SU-DHL-6 (cell line): ENCODE measurements at regions not wholly inside any gene's neighbourhood (a gene's known extent, or its start where the extent isn't known, plus 50 kb on each side); places are given as distances from the start of the nearest gene placed in this dataset.

Experiments
- H2AFZ ChIP-seq: fragments of 200-600 bp; sonication (generic); 2 replicates; pipeline ENCODE4 v1.6.1; 2014; ENCODE audit warnings: low read depth, mild to moderate bottlenecking, moderate library complexity, mixed read lengths, antibody characterized with exemption, low read length; ENCODE audit not compliant: severe bottlenecking
- H3F3A ChIP-seq: fragments of 200-600 bp; shearing (Covaris generic); 2 replicates; pipeline ENCODE4 v1.6.0; 2016; ENCODE audit warnings: antibody characterized with exemption, mild to moderate bottlenecking; ENCODE audit not compliant: insufficient read depth
- H3K27ac ChIP-seq: fragments of 200-600 bp; sonication (generic); 2 replicates; pipeline ENCODE4 v1.5.1; 2016; ENCODE audit warnings: low read depth, mild to moderate bottlenecking, low read length, moderate library complexity, mixed read lengths
- H3K27me3 ChIP-seq: fragments of 200-600 bp; sonication (generic), shearing (Covaris generic); 2 replicates; pipeline ENCODE4 v1.6.0; 2014; ENCODE audit warnings: mild to moderate bottlenecking, low read length
- H3K36me3 ChIP-seq: fragments of 200-600 bp; sonication (generic); 2 replicates; pipeline ENCODE4 v1.6.1; 2014; ENCODE audit warnings: mild to moderate bottlenecking, low read length, mixed read lengths
- H3K4me2 ChIP-seq: fragments of 300-600, 200-600 bp; shearing (Covaris generic), sonication (generic); 2 replicates; pipeline ENCODE4 v1.6.0; 2014; ENCODE audit warnings: low read length, low read depth, mild to moderate bottlenecking; ENCODE audit not compliant: poor library complexity, severe bottlenecking
- H3K4me3 ChIP-seq: fragments of 200-600 bp; sonication (generic); 2 replicates; pipeline ENCODE4 v1.5.1; 2014; ENCODE audit warnings: antibody characterized with exemption, low read length, mild to moderate bottlenecking, mixed read lengths; ENCODE audit not compliant: insufficient read depth, poor library complexity, severe bottlenecking
- H3K79me2 ChIP-seq: fragments of 200-600 bp; sonication (generic); 2 replicates; pipeline ENCODE4 v1.6.1; 2014; ENCODE audit warnings: mild to moderate bottlenecking, low read length, moderate library complexity; ENCODE audit not compliant: insufficient read depth
- H3K9ac ChIP-seq: fragments of 200-600 bp; sonication (generic); 2 replicates; pipeline ENCODE4 v1.7.0; 2014; ENCODE audit warnings: mild to moderate bottlenecking, low read length
- H3K9me2 ChIP-seq: fragments of 200-600 bp; sonication (generic); replicated peaks from 2 replicates; pipeline ENCODE4 v1.6.1; 2014; ENCODE audit warnings: low read length; ENCODE audit not compliant: insufficient read depth
- H3K9me3 ChIP-seq: fragments of 200-600 bp; sonication (generic); 2 replicates; pipeline ENCODE4 v1.6.1; 2014; ENCODE audit warnings: low read length, mixed read lengths; ENCODE audit not compliant: insufficient read depth
- H4K20me1 ChIP-seq: fragments of 200-600 bp; sonication (generic); 2 replicates; pipeline ENCODE4 v1.6.1; 2014; ENCODE audit warnings: low read depth, mild to moderate bottlenecking, antibody characterized with exemption, low read length, moderate library complexity, mixed read lengths
- EZH2phosphoT487 ChIP-seq: fragments of 200-600 bp; sonication (generic), shearing (Covaris generic); conservative IDR thresholded peaks from 2 replicates; pipeline ENCODE4 v1.6.1; 2018; ENCODE audit warnings: mild to moderate bottlenecking, antibody characterized with exemption, low read length, moderate library complexity, mixed read lengths
- TF ChIP-seq, protein P1 (sequence below): fragments of 200-600 bp; sonication (generic); IDR thresholded peaks from one replicate; pipeline ENCODE4 v1.5.1; 2017; ENCODE audit warnings: antibody characterized with exemption, mild to moderate bottlenecking, low read length, moderate library complexity; ENCODE audit not compliant: insufficient read depth, poor library complexity, severe bottlenecking

DNA sequence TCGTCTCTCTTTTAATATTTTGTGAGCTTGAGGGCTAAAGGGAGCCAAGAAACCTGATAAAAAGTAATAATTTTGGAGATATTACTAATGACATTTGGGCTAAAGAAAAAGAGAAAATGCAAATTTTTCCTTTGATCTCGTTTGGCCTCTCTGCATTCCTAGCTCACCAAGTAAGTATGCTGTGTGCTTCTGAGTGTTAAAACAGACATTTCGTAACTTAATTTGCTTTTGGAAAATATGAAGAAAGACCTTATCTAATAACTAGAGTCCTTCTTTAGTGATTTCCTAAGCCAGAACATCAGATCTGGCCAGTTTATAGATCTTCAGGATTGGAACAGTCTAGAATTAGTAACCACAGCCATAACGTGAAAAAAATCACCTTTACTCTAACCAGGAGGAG is 872.9 kb upstream of the SLC35B3 start:
- H4K20me1 ChIP-seq, result no peaks in the 10 kb centered on the region

DNA sequence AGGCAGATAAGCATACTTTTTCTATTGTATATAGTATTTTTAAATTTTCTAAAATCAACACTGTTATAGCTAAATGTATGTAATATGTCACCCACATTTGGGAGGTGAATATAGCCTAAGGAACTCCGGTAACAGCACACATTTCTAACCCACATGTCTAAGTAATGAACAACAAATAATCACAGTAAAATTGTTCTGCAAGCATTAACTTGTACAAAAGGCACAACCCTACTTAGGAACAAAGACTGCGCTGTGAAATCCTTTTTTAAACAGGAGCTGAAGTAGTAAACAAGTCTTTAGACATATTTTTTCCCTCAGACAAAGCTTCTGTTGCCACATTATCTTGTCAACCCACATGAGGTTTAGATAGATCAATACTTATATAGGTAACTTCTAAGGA is 872.4 kb upstream of the SLC35B3 start:
- no peak for TF ChIP-seq EZH2phosphoT487
- Histone ChIP-seq H3K27me3 (no peaks in the 10 kb centered on the region), H4K20me1 (no peaks in the 10 kb centered on the region), H3K9me2 (no peaks in the 10 kb centered on the region), H2AFZ (no peak overlapping the region), H3K4me2 (no peak overlapping the region), H3K9me3 (no peaks in the 10 kb centered on the region), H3K27ac (no peak overlapping the region), H3K36me3 (no peaks in the 10 kb centered on the region), H3F3A (no peaks in the 10 kb centered on the region), H3K9ac (no peak overlapping the region), H3K4me3 (no peak overlapping the region), H3K79me2 (no peaks in the 10 kb centered on the region)

More for the DNA sequence above, 872.9 kb upstream of the SLC35B3 start:
- H3K79me2 ChIP-seq, result no peaks in the 10 kb centered on the region
- H3K36me3 ChIP-seq, result no peaks in the 10 kb centered on the region
- no peak for TF ChIP-seq EZH2phosphoT487
- TF ChIP-seq, protein P1, sequence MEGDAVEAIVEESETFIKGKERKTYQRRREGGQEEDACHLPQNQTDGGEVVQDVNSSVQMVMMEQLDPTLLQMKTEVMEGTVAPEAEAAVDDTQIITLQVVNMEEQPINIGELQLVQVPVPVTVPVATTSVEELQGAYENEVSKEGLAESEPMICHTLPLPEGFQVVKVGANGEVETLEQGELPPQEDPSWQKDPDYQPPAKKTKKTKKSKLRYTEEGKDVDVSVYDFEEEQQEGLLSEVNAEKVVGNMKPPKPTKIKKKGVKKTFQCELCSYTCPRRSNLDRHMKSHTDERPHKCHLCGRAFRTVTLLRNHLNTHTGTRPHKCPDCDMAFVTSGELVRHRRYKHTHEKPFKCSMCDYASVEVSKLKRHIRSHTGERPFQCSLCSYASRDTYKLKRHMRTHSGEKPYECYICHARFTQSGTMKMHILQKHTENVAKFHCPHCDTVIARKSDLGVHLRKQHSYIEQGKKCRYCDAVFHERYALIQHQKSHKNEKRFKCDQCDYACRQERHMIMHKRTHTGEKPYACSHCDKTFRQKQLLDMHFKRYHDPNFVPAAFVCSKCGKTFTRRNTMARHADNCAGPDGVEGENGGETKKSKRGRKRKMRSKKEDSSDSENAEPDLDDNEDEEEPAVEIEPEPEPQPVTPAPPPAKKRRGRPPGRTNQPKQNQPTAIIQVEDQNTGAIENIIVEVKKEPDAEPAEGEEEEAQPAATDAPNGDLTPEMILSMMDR, result no peak
- no peak overlapping the region for H3K4me2 ChIP-seq
- H3K27me3 ChIP-seq, result no peaks in the 10 kb centered on the region
- H3F3A ChIP-seq, result no peaks in the 10 kb centered on the region
- no peak overlapping the region for H2AFZ ChIP-seq
- no peak overlapping the region for H3K9ac ChIP-seq
- no peak overlapping the region for H3K4me3 ChIP-seq
- H3K27ac ChIP-seq, result no peak overlapping the region
- no peaks in the 10 kb centered on the region for H3K9me3 ChIP-seq
- no peaks in the 10 kb centered on the region for H3K9me2 ChIP-seq

- TF ChIP-seq, protein P1, result no peak
- TF ChIP-seq EZH2phosphoT487, result no peak
- Histone ChIP-seq H3K79me2 (no peaks in the 10 kb centered on the region), H3K9ac (no peak overlapping the region), H3K27ac (no peak overlapping the region), H3K27me3 (no peaks in the 10 kb centered on the region), H4K20me1 (no peaks in the 10 kb centered on the region), H3K9me3 (no peaks in the 10 kb centered on the region), H2AFZ (no peak overlapping the region), H3F3A (no peaks in the 10 kb centered on the region), H3K9me2 (no peaks in the 10 kb centered on the region), H3K36me3 (no peaks in the 10 kb centered on the region), H3K4me3 (no peak overlapping the region), H3K4me2 (no peak overlapping the region)
These were observed 871.8 kb upstream of the SLC35B3 start for GRCh38 chr6:9307187-9307586.

DNA sequence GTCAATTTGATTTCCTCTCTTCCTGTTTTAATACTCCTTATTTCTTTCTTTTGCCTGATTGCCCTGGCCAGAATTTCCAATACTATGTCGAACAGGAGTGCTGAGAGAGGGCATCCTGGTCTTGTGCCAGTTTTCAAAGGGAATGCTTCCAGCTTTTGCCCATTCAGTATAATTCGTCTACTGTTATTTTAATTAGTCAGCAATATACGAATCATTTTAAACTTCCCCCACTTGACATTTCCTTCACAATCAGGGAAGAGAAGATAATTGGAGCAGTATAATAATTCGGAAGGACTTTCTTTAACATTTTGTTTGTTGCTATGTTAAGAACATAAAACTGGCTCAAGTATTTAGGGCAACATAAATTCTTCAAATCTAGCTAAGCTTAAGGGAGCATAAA is 860.3 kb upstream of the SLC35B3 start:
- H3K27ac ChIP-seq, result no peak overlapping the region
- H2AFZ ChIP-seq, result no peak overlapping the region
- H3K79me2 ChIP-seq, result no peaks in the 10 kb centered on the region
- no peak overlapping the region for H3K4me3 ChIP-seq
- H3K4me2 ChIP-seq, result no peak overlapping the region
- H3F3A ChIP-seq, result no peaks in the 10 kb centered on the region
- no peaks in the 10 kb centered on the region for H3K9me2 ChIP-seq
- 0 out of 2 replicates have a peak, but pooled peaks cover 3% of the 10 kb centered on the region for H3K9me3 ChIP-seq
- H3K9ac ChIP-seq, result no peak overlapping the region
- no peaks in the 10 kb centered on the region for H3K36me3 ChIP-seq
- TF ChIP-seq, protein P1, result no peak
- TF ChIP-seq EZH2phosphoT487, result no peak
- H3K27me3 ChIP-seq, result no peaks in the 10 kb centered on the region
- no peaks in the 10 kb centered on the region for H4K20me1 ChIP-seq
